Heart right ventricle (tissue), 16 donors: ENCODE measurements at regions not wholly inside any gene's neighbourhood (a gene's known extent, or its start where the extent isn't known, plus 50 kb on each side); places are given as distances from the start of the nearest gene placed in this dataset.
"Not testable (repeated sequence)": the region's sequence is repeated elsewhere in the genome, so short reads cannot be mapped to it uniquely, and the experiment has no call there.

ENCODE experiments used
- ATAC-seq, 8 donors: fragments of 200-7000 bp; cut with Tn5 transposase; one replicate each; pipeline ENCODE4 v1.9.1; 2020; ENCODE audit warnings: mild to moderate bottlenecking in 8 of 8, moderate library complexity in 8 of 8, moderate number of reproducible peaks in 1 of 8
- DNase-seq, 2 donors: peaks; one replicate each; pipeline ENCODE4 v3.0.0-alpha.2; 2020
- H3K27ac ChIP-seq, 10 donors: fragments of 200-600 bp; sonication (generic) in 2 of 10; one replicate each; pipeline versions ENCODE4 v1.5.0 to v1.8.0; 2020 to 2022; ENCODE audit warnings: mild to moderate bottlenecking in 3 of 10
- H3K27me3 ChIP-seq, 7 donors: fragments of 200-600 bp; one replicate each; pipeline ENCODE4 v1.8.0; 2021 to 2022; ENCODE audit warnings: mild to moderate bottlenecking in 2 of 7
- H3K36me3 ChIP-seq, 9 donors: fragments of 200-600 bp; sonication (generic) in 1 of 9; one replicate each; pipeline versions ENCODE4 v1.5.0 to v1.8.0; 2020 to 2022; ENCODE audit warnings: mild to moderate bottlenecking in 2 of 9
- H3K4me1 ChIP-seq, 9 donors: fragments of 200-600 bp; sonication (generic) in 1 of 9; one replicate each; pipeline versions ENCODE4 v1.5.0 to v1.8.0; 2020 to 2022; ENCODE audit warnings: mild to moderate bottlenecking in 4 of 9
- H3K4me3 ChIP-seq, 10 donors: fragments of 200-600 bp; sonication (generic) in 2 of 10; one replicate each; pipeline versions ENCODE4 v1.5.0 to v1.8.0; 2020 to 2022; ENCODE audit warnings: mild to moderate bottlenecking in 7 of 10, moderate library complexity in 2 of 10
- H3K9me3 ChIP-seq, 11 donors: fragments of 200-600 bp in 10 of 11; sonication (generic) in 2 of 11; one replicate each; pipeline versions ENCODE4 v1.5.0 to v1.8.0; 2013 to 2022; ENCODE audit warnings: mild to moderate bottlenecking in 2 of 11, control low read depth in 1 of 11, moderate library complexity in 1 of 11
- WGBS, 2 donors: extraction: QIAGEN DNeasy Blood & Tissue Kit; methylation state at CpG; one replicate each; pipeline ENCODE4 v1.1.7; 2013; ENCODE audit warnings: inconsistent platforms in 1 of 2; 5-methylcytosine and 5-hydroxymethylcytosine counted together
- intact Hi-C, 10 donors: fragments of 100-400 bp; cut with DNase I; formaldehyde crosslinking; loops; one replicate each; pipeline versions ENCODE4 v1.11.1 to v1.14.2; 2022
- TF ChIP-seq, protein P1 (sequence below), 9 donors: fragments of 200-600 bp; sonication (generic) in 2 of 9; IDR thresholded peaks; one replicate each; pipeline versions ENCODE4 v1.5.0 to v1.8.0; 2021 to 2022; ENCODE audit warnings: antibody characterized with exemption in 9 of 9, mild to moderate bottlenecking in 5 of 9, moderate library complexity in 1 of 9
- donor health status: Arrhythmogenic right ventricular cardiomyopathy.
- donor health status: ischemic (EF 13 %, LVEDD 7.1; RV severe dilation, severe dysfunction).
- donor health status: healthy with polysubstance abuse.
- donor health status: DM: no; HTN: yes; CAD: no.
- donor health status: DM: no; HTN: no; CAD: no.
- donor health status: ischemic (EF 25% LVEDD 6.9; RV normal size, moderate dysfunction).
- donor health status: ischemic (EF 25% LVEDD 5.7; RV mildly dilated, moderate dysfunction).
- donor health status: healthy.
- donor health status: DM: yes; HTN: yes; CAD: no.
- donor health status: Ischemic cardiomyopathy.
- donor health status: ischemic (EF 35%, LVEDD 5.7; RV mildly dilated, moderate dysfunction).
- donor health status: nonischemic (EF 11% LVEDD 7.7; RV severe dilation, severe dysfunction).
- donor health status: DM: yes; HTN: yes; CAD: no.
- donor health status: PGD.
- donor health status: ischemic (EF 29% LVEDD 5.4; RV normal size, mild dysfunction).
- donor health status: nonischemic (EF 23%, LVEDD 6.1; RV moderate dilation, normal function).

DNA sequence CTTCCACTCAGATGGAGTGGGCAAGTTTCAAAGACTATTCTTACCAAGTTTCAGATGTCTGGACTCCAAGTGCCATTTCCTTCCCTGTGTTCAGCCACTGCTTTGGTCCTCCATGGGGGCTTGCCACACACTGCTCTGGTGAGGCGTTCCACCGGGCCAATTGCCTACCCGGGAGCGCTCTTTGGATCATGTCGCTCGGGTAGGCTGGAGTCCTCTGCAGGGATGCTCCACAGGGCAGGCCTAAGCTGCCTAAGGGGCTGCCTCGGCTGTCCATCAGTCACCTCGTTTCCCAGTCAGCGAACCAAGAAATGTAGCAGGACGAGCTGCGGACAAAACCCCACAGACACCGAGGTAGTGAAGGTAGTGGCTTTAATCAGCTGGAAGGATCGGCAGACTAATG is 200.7 kb upstream of the KLF8 start:
- TF ChIP-seq, protein P1, sequence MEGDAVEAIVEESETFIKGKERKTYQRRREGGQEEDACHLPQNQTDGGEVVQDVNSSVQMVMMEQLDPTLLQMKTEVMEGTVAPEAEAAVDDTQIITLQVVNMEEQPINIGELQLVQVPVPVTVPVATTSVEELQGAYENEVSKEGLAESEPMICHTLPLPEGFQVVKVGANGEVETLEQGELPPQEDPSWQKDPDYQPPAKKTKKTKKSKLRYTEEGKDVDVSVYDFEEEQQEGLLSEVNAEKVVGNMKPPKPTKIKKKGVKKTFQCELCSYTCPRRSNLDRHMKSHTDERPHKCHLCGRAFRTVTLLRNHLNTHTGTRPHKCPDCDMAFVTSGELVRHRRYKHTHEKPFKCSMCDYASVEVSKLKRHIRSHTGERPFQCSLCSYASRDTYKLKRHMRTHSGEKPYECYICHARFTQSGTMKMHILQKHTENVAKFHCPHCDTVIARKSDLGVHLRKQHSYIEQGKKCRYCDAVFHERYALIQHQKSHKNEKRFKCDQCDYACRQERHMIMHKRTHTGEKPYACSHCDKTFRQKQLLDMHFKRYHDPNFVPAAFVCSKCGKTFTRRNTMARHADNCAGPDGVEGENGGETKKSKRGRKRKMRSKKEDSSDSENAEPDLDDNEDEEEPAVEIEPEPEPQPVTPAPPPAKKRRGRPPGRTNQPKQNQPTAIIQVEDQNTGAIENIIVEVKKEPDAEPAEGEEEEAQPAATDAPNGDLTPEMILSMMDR (IDR thresholded peaks at IDR 0.05) = no peak
- Histone ChIP-seq H3K27ac (no peak overlapping the region), H3K36me3 (no peaks in the 10 kb centered on the region), H3K4me3 (no peak overlapping the region), H3K4me1 (no peaks in the 10 kb centered on the region), H3K27me3 (no peaks in the 10 kb centered on the region), H3K9me3 (peaks cover 0 to 16% (median 1%) of the 10 kb centered on the region in 11 donors)
- DNase-seq (no peak), ATAC-seq (no peak)
- intact Hi-C loops = no loop called here
- 93 to 100% methylated on average over 11 to 13 of the region's 13 CpGs for WGBS, 2 donors

DNA sequence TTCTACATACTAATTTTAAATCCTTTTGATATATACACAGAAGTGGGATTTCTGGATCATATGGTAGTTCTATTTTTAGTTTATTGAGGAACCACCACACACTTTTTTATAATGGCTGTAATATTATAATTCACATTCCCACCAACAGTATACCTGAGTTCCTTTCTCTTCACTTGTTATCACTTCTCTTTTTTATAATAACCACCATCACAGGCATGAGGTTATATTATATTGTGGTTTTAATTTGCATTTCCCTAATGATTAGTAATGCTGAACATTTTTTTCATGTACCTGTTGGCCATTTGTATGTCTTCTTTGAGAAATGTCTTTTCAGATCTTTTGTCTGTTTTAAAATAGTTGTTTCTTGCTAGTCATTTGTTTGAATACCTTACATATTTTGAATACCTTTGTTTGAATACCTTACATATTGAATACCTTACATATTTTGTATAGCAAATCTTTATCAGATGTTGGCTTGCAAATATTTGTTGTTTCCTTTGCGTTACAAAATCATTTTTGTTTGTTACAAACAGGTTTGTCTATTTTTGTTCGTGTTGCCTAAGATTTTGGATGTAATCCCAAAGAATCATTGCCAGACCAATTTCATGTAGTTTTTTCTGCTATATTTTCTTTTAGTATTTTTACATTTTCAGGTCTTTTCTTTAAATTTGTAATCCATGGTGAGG is 198.5 kb upstream of the KLF8 start:
- H3K4me3 ChIP-seq = no peak overlapping the region
- intact Hi-C loops = no loop called here
- H3K27me3 ChIP-seq = no peaks in the 10 kb centered on the region
- TF ChIP-seq, protein P1 (IDR thresholded peaks at IDR 0.05) = no peak
- no peak overlapping the region for H3K27ac ChIP-seq
- no peak for DNase-seq
- H3K9me3 ChIP-seq = peaks cover 0 to 35% (median 5%) of the 10 kb centered on the region in 11 donors
- no peak for ATAC-seq
- no peaks in the 10 kb centered on the region for H3K4me1 ChIP-seq
- no peaks in the 10 kb centered on the region for H3K36me3 ChIP-seq
- WGBS, 2 donors = 67 to 73% methylated on average over 2 of the region's 2 CpGs

DNA sequence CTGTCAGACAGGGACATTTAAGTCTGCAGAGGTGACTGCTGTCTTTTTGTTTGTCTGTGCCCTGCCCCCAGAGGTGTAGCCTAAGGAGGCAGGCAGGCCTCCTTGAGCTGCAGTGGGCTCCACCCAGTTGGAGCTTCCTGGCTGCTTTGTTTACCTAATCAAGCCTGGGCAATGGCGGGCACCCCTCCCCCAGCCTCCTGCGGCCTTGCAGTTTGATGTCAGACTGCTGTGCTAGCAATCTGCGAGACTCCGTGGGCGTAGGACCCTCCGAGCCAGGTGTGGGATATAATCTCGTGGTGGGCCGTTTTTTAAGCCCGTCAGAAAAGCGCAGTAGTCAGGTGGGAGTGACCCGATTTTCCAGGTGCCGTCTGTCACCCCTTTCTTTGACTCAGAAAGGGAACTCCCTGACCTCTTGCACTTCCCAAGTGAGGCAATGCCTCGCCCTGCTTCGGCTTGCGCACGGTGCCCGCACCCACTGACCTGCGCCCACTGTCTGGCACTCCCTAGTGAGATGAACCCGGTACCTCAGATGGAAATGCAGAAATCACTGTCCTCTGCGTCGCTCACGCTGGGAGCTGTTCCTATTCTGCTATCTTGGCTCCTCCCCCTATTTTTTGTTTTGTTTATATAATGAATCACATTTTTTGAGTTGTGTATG is 179.4 kb upstream of the KLF8 start:
- intact Hi-C loops, DNase-seq, H3K4me1 ChIP-seq, H3K4me3 ChIP-seq, H3K27ac ChIP-seq, H3K27me3 ChIP-seq, ATAC-seq, H3K36me3 ChIP-seq: not testable (repeated sequence)
- peaks cover 0 to 43% (median 0%) of the 10 kb centered on the region in 11 donors for H3K9me3 ChIP-seq
- WGBS, 2 donors = 85 to 88% methylated on average over 18 to 22 of the region's 22 CpGs

DNA sequence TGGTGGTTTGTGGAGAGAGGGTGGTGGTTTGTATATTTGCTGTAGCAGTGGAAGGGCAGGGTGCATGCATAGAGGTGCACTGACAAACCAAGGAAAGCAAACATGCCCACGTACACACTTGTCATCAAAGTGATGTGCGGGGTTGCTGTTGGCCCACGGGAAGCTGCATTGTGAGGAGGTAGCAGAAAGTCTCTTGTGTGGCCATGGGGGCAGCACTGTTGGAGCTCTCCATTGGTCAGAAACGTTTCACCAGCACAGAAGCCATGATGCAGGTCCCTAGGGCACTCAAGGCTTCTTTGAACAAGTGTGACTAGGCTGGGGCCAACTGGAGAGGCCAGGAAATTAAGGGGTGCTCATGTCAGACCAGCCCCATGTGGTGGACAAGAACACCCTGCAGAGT is 174.8 kb upstream of the KLF8 start:
- WGBS, 2 donors = 83 to 84% methylated on average over 4 of the region's 4 CpGs
- TF ChIP-seq, protein P1 (IDR thresholded peaks at IDR 0.05) = no peak
- Histone ChIP-seq H3K4me1 (no peaks in the 10 kb centered on the region), H3K27ac (no peak overlapping the region), H3K36me3 (no peaks in the 10 kb centered on the region), H3K9me3 (peaks cover 0 to 76% (median 9%) of the 10 kb centered on the region in 11 donors), H3K27me3 (no peaks in the 10 kb centered on the region), H3K4me3 (no peak overlapping the region)
- ATAC-seq (no peak), DNase-seq (no peak)
- intact Hi-C loops = no loop called here

DNA sequence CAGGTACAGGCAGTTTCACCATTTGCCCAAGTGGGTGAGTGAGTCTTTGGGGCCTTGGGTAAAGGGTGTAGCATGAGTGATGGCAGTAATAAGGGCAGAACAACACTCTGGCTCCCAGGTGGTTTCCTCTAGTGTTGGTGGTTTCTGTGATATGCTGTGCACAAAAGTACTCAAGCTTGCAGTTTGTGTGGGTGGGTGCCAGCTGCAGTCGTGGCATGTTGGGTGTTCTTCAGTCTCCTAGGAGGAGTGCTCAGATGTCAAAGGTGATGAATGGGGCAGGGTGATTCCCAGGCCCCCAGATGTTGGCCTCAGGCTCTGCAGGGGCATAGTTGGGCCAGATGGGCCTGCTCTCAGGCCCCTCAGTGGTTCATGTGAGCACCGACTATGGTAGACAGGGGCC is 166.1 kb upstream of the KLF8 start:
- WGBS, 2 donors = 77 to 85% methylated on average over 2 of the region's 2 CpGs
- no peaks in the 10 kb centered on the region for H3K36me3 ChIP-seq
- H3K9me3 ChIP-seq = peaks cover 0 to 37% (median 2%) of the 10 kb centered on the region in 11 donors
- no peak overlapping the region for H3K4me3 ChIP-seq
- ATAC-seq (no peak), DNase-seq (no peak)
- intact Hi-C loops = no loop called here
- peaks cover 0 to 5% (median 0%) of the 10 kb centered on the region in 9 donors for H3K4me1 ChIP-seq
- no peaks in the 10 kb centered on the region for H3K27me3 ChIP-seq
- H3K27ac ChIP-seq = no peak overlapping the region
- TF ChIP-seq, protein P1 (IDR thresholded peaks at IDR 0.05) = no peak
